ENCODE measurements at regions not wholly inside any gene's neighbourhood (a gene's known extent, or its start where the extent isn't known, plus 50 kb on each side); places are given as distances from the start of the nearest gene placed in this dataset.

GRCh38 chr4:26269038-26269437 lies 51.8 kb upstream of the RBPJ start (continued):
- TF ChIP-seq CHD7 (IDR thresholded peaks at IDR 0.05; ENCODE audit: insufficient replicate concordance, low read length), result no peak
- TF ChIP-seq MAX (IDR thresholded peaks at IDR 0.05), result no peak
- no peak for TF ChIP-seq SRF (IDR thresholded peaks at IDR 0.05; ENCODE audit: low read depth, low read length)
- TF ChIP-seq CREB1 (IDR thresholded peaks at IDR 0.05), result no peak
- TF ChIP-seq HDAC6 (IDR thresholded peaks at IDR 0.05; ENCODE audit: low read depth, low read length), result no peak
- TF ChIP-seq CBX5 (IDR thresholded peaks at IDR 0.05; ENCODE audit: low read depth, low read length), result no peak
- no peak for TF ChIP-seq SUZ12 (IDR thresholded peaks at IDR 0.05; ENCODE audit: low read length)
- no peak for TF ChIP-seq EP300 (IDR thresholded peaks at IDR 0.05; ENCODE audit: borderline replicate concordance in 1 of 2, low read depth in 2 of 2, low read length in 2 of 2)
- no peak for TF ChIP-seq ATF3 (IDR thresholded peaks at IDR 0.05; ENCODE audit: insufficient read depth, low read depth, low read length)
- no peak for TF ChIP-seq CEBPB (IDR thresholded peaks at IDR 0.05; ENCODE audit: low read depth, low read length)

All from H1 (cell line).